Breast epithelium (tissue), 4 donors: ENCODE measurements at regions not wholly inside any gene's neighbourhood (a gene's known extent, or its start where the extent isn't known, plus 50 kb on each side); places are given as distances from the start of the nearest gene placed in this dataset.

Experiments
- DNase-seq, 2 donors: peaks; one replicate each; pipeline ENCODE4 v3.0.0-alpha.2; 2019; ENCODE audit warnings: low spot score in 2 of 2
- H3K27ac ChIP-seq, 2 donors: fragments of 200-600 bp; sonication (generic) in 1 of 2; one replicate each; pipeline ENCODE4 v1.5.1; 2016 to 2019; ENCODE audit warnings: mild to moderate bottlenecking in 1 of 2
- H3K27me3 ChIP-seq, 2 donors: fragments of 200-600 bp; sonication (generic) in 1 of 2; one replicate each; pipeline versions ENCODE4 v1.5.1 to v1.6.0; 2017 to 2019; ENCODE audit warnings: control low read depth in 1 of 2, mild to moderate bottlenecking in 1 of 2
- H3K36me3 ChIP-seq: fragments of 200-600 bp; one replicate; pipeline ENCODE4 v1.5.1; 2019
- H3K4me1 ChIP-seq, 2 donors: fragments of 200-600 bp; sonication (generic); one replicate each; pipeline ENCODE4 v1.5.1; 2016 to 2019; ENCODE audit warnings: control low read depth in 1 of 2
- H3K4me3 ChIP-seq, 3 donors: fragments of 200-600 bp; sonication (generic); 1 replicate in 2 of 3; 2 replicates in 1 of 3; pipeline ENCODE4 v1.5.1; 2016 to 2019; ENCODE audit warnings: mild to moderate bottlenecking in 3 of 3, moderate library complexity in 2 of 3
- H3K9me3 ChIP-seq, 2 donors: fragments of 200-600 bp; sonication (generic) in 1 of 2; one replicate each; pipeline ENCODE4 v1.5.1; 2016 to 2019; ENCODE audit warnings: control low read depth in 1 of 2
- CTCF ChIP-seq, 3 donors: fragments of 450-650 bp; IDR thresholded peaks; one replicate each; pipeline ENCODE4 v1.5.1; 2016 to 2017; ENCODE audit warnings: antibody characterized with exemption in 3 of 3, mild to moderate bottlenecking in 3 of 3, moderate library complexity in 3 of 3
- POLR2A ChIP-seq: fragments of 450-650 bp; IDR thresholded peaks from one replicate; pipeline ENCODE4 v1.6.1; 2016; ENCODE audit warnings: antibody characterized with exemption, mild to moderate bottlenecking, moderate library complexity
- POLR2AphosphoS5 ChIP-seq, 3 donors: sonication (generic); formaldehyde crosslinking; IDR thresholded peaks; one replicate each; pipeline ENCODE4 v1.6.1; 2017; ENCODE audit warnings: antibody characterized with exemption in 3 of 3
- intact Hi-C: fragments of 100-400 bp; cut with DNase I; formaldehyde crosslinking; loops from one replicate; pipeline ENCODE4 v1.15.1; 2023; ENCODE audit warnings: low total_unique reads

GRCh38 chr4:20443015-20443805 lies 191.5 kb downstream of the SLIT2 start:
- H3K27me3 ChIP-seq, result no peaks in the 10 kb centered on the region
- no peak overlapping the region for H3K27ac ChIP-seq
- DNase-seq, result no peak
- H3K4me3 ChIP-seq, result no peak overlapping the region
- intact Hi-C loops, result no loop called here
- H3K4me1 ChIP-seq, result no peaks in the 10 kb centered on the region
- H3K36me3 ChIP-seq, result no peaks in the 10 kb centered on the region
- no peaks in the 10 kb centered on the region for H3K9me3 ChIP-seq
- TF ChIP-seq POLR2A (no peak), CTCF (IDR thresholded peaks at IDR 0.05) (no peak), POLR2AphosphoS5 (IDR thresholded peaks at IDR 0.05) (no peak)

- H3K4me3 ChIP-seq, result no peak overlapping the region
- TF ChIP-seq CTCF (IDR thresholded peaks at IDR 0.05), result no peak
- no peak for TF ChIP-seq POLR2A
- no peak for DNase-seq
- H3K27me3 ChIP-seq, result no peaks in the 10 kb centered on the region
- intact Hi-C loops, result no loop called here
- H3K36me3 ChIP-seq, result no peaks in the 10 kb centered on the region
- H3K4me1 ChIP-seq, result no peaks in the 10 kb centered on the region
- H3K9me3 ChIP-seq, result no peaks in the 10 kb centered on the region
- H3K27ac ChIP-seq, result no peak overlapping the region
Measured at GRCh38 chr4:20444599-20445337, 193.1 kb downstream of the SLIT2 start.

- Histone ChIP-seq H3K4me3 (no peak overlapping the region), H3K4me1 (no peaks in the 10 kb centered on the region), H3K27ac (peak overlapping the region in 1 of 2 donors; percentile 66), H3K9me3 (no peaks in the 10 kb centered on the region), H3K27me3 (no peaks in the 10 kb centered on the region), H3K36me3 (no peaks in the 10 kb centered on the region)
- no peak for DNase-seq
- intact Hi-C loops, result no loop called here
- TF ChIP-seq CTCF (IDR thresholded peaks at IDR 0.05) (no peak), POLR2AphosphoS5 (IDR thresholded peaks at IDR 0.05) (no peak), POLR2A (no peak)
Measured at GRCh38 chr4:20445933-20446723, 194.4 kb downstream of the SLIT2 start.

- Histone ChIP-seq H3K4me1 (no peaks in the 10 kb centered on the region), H3K4me3 (no peak overlapping the region), H3K9me3 (no peaks in the 10 kb centered on the region), H3K36me3 (no peaks in the 10 kb centered on the region), H3K27ac (no peak overlapping the region), H3K27me3 (no peaks in the 10 kb centered on the region)
- TF ChIP-seq POLR2AphosphoS5 (IDR thresholded peaks at IDR 0.05) (no peak), POLR2A (no peak), CTCF (IDR thresholded peaks at IDR 0.05) (no peak)
- DNase-seq, result no peak
- intact Hi-C loops, result no loop called here
Measured at GRCh38 chr4:20447103-20447502, 195.4 kb downstream of the SLIT2 start.
